Liver (tissue), 8 donors: ENCODE measurements at regions not wholly inside any gene's neighbourhood (a gene's known extent, or its start where the extent isn't known, plus 50 kb on each side); places are given as distances from the start of the nearest gene placed in this dataset.

ENCODE experiments used
- DNase-seq: peaks from one replicate; pipeline ENCODE4 v3.0.0-alpha.2; 2017; ENCODE audit warnings: low spot score
- H3K27ac ChIP-seq, 2 donors: one replicate each; pipeline ENCODE4 v1.7.0; 2013; ENCODE audit warnings: inconsistent platforms in 2 of 2, low read length in 2 of 2, control low read depth in 1 of 2, low read depth in 1 of 2, mild to moderate bottlenecking in 1 of 2
- H3K27me3 ChIP-seq, 4 donors: one replicate each; pipeline versions ENCODE4 v1.6.1 to v1.7.0; 2013; ENCODE audit warnings: low read length in 3 of 4, inconsistent platforms in 1 of 4, mild to moderate bottlenecking in 1 of 4, moderate library complexity in 1 of 4; ENCODE audit not compliant: control insufficient read depth in 4 of 4, insufficient read depth in 4 of 4
- H3K36me3 ChIP-seq, 4 donors: one replicate each; pipeline versions ENCODE4 v1.6.1 to v1.7.0; 2013; ENCODE audit warnings: low read length in 3 of 4, mild to moderate bottlenecking in 3 of 4, low read depth in 1 of 4, moderate library complexity in 1 of 4; ENCODE audit not compliant: control insufficient read depth in 4 of 4, insufficient read depth in 3 of 4
- H3K4me1 ChIP-seq, 4 donors: one replicate each; pipeline versions ENCODE4 v1.6.1 to v1.7.0; 2013; ENCODE audit warnings: low read length in 3 of 4, mild to moderate bottlenecking in 3 of 4, moderate library complexity in 1 of 4; ENCODE audit not compliant: control insufficient read depth in 4 of 4, insufficient read depth in 4 of 4
- H3K4me3 ChIP-seq, 3 donors: one replicate each; pipeline versions ENCODE4 v1.6.1 to v1.7.0; 2013; ENCODE audit warnings: low read length in 3 of 3, control low read depth in 1 of 3, low read depth in 1 of 3, mild to moderate bottlenecking in 1 of 3
- H3K9ac ChIP-seq, 2 donors: one replicate each; pipeline ENCODE4 v1.7.0; 2013; ENCODE audit warnings: low read length in 2 of 2, mild to moderate bottlenecking in 2 of 2, moderate library complexity in 2 of 2, control low read depth in 1 of 2, low read depth in 1 of 2
- H3K9me3 ChIP-seq, 4 donors: one replicate each; pipeline versions ENCODE4 v1.6.1 to v1.7.0; 2013; ENCODE audit warnings: low read length in 3 of 4; ENCODE audit not compliant: control insufficient read depth in 4 of 4
- ATF3 ChIP-seq: IDR thresholded peaks from 2 replicates; pipeline ENCODE4 v1.6.1; 2016; ENCODE audit warnings: antibody characterized with exemption
- FOXA1 ChIP-seq: IDR thresholded peaks from 2 replicates; pipeline ENCODE4 v1.6.1; 2016; ENCODE audit warnings: antibody characterized with exemption
- FOXA2 ChIP-seq: IDR thresholded peaks from 2 replicates; pipeline ENCODE4 v1.6.1; 2016; ENCODE audit warnings: antibody characterized with exemption
- GABPA ChIP-seq, 2 donors: IDR thresholded peaks in 1 of 2; conservative IDR thresholded peaks in 1 of 2; 2 replicates each; pipeline ENCODE4 v1.6.1; 2016; ENCODE audit warnings: antibody characterized with exemption in 2 of 2, mild to moderate bottlenecking in 1 of 2, moderate library complexity in 1 of 2
- HNF4A ChIP-seq, 2 donors: conservative IDR thresholded peaks; 2 replicates each; pipeline ENCODE4 v1.6.1; 2016; ENCODE audit warnings: antibody characterized with exemption in 2 of 2, mild to moderate bottlenecking in 2 of 2
- HNF4G ChIP-seq: IDR thresholded peaks from 2 replicates; pipeline ENCODE4 v1.6.1; 2016; ENCODE audit warnings: antibody characterized with exemption
- JUND ChIP-seq, 2 donors: IDR thresholded peaks; 2 replicates each; pipeline ENCODE4 v1.6.1; 2016; ENCODE audit warnings: antibody characterized with exemption in 2 of 2
- NR2F2 ChIP-seq: IDR thresholded peaks from 2 replicates; pipeline ENCODE4 v1.6.1; 2016; ENCODE audit warnings: antibody characterized with exemption
- RAD21 ChIP-seq, 2 donors: IDR thresholded peaks; 2 replicates each; pipeline ENCODE4 v1.6.1; 2016; ENCODE audit warnings: antibody characterized with exemption in 2 of 2, mild to moderate bottlenecking in 2 of 2
- REST ChIP-seq: IDR thresholded peaks from 2 replicates; pipeline ENCODE4 v1.6.1; 2016; ENCODE audit warnings: antibody characterized with exemption, mild to moderate bottlenecking
- RXRA ChIP-seq, 2 donors: IDR thresholded peaks; 2 replicates each; pipeline ENCODE4 v1.6.1; 2017 to 2018; ENCODE audit warnings: antibody characterized with exemption in 2 of 2, mild to moderate bottlenecking in 1 of 2
- TAF1 ChIP-seq: conservative IDR thresholded peaks from 2 replicates; pipeline ENCODE4 v1.6.1; 2016; ENCODE audit warnings: antibody characterized with exemption, mild to moderate bottlenecking
- YY1 ChIP-seq: IDR thresholded peaks from 2 replicates; pipeline ENCODE4 v1.6.1; 2016; ENCODE audit warnings: antibody characterized with exemption, mild to moderate bottlenecking
- ZBTB33 ChIP-seq: IDR thresholded peaks from 2 replicates; pipeline ENCODE4 v1.6.1; 2016; ENCODE audit warnings: antibody characterized with exemption
- WGBS: extraction: QIAGEN DNeasy Blood & Tissue Kit; methylation state at CpG from one replicate; pipeline ENCODE4 v1.1.7; 2013; 5-methylcytosine and 5-hydroxymethylcytosine counted together
- TF ChIP-seq, protein P1 (sequence below): fragments of 150-350 bp; IDR thresholded peaks from 2 replicates; pipeline ENCODE4 v1.5.1; 2017; ENCODE audit warnings: improper control_type of control experiment, low read depth, low read length; ENCODE audit not compliant: missing input control
- donor health status: healthy.
- donor health status: healthy.
- donor health status: healthy.
- donor health status: healthy.
- donor health status: healthy.

- no peaks in the 10 kb centered on the region for H3K36me3 ChIP-seq
- WGBS = 69% methylated on average over 7 of the region's 7 CpGs
- peaks cover 0 to 3% (median 1%) of the 10 kb centered on the region in 4 donors for H3K4me1 ChIP-seq
- no peak for DNase-seq
- H3K27ac ChIP-seq = no peak overlapping the region
- H3K9ac ChIP-seq = no peak overlapping the region
- no peak overlapping the region for H3K4me3 ChIP-seq
- no peaks in the 10 kb centered on the region for H3K27me3 ChIP-seq
- H3K9me3 ChIP-seq = no peaks in the 10 kb centered on the region
- TF ChIP-seq GABPA (IDR thresholded peaks at IDR 0.05 in 1 of 2, conservative IDR thresholded peaks at IDR 0.05 in 1 of 2) (no peak), RXRA (IDR thresholded peaks at IDR 0.05) (no peak), TAF1 (no peak), ZBTB33 (no peak), NR2F2 (no peak), FOXA2 (no peak), REST (no peak), ATF3 (no peak), HNF4A (conservative IDR thresholded peaks at IDR 0.05) (no peak), HNF4G (no peak), YY1 (no peak), RAD21 (IDR thresholded peaks at IDR 0.05) (no peak), JUND (IDR thresholded peaks at IDR 0.05) (no peak), FOXA1 (no peak)
- TF ChIP-seq, protein P1, sequence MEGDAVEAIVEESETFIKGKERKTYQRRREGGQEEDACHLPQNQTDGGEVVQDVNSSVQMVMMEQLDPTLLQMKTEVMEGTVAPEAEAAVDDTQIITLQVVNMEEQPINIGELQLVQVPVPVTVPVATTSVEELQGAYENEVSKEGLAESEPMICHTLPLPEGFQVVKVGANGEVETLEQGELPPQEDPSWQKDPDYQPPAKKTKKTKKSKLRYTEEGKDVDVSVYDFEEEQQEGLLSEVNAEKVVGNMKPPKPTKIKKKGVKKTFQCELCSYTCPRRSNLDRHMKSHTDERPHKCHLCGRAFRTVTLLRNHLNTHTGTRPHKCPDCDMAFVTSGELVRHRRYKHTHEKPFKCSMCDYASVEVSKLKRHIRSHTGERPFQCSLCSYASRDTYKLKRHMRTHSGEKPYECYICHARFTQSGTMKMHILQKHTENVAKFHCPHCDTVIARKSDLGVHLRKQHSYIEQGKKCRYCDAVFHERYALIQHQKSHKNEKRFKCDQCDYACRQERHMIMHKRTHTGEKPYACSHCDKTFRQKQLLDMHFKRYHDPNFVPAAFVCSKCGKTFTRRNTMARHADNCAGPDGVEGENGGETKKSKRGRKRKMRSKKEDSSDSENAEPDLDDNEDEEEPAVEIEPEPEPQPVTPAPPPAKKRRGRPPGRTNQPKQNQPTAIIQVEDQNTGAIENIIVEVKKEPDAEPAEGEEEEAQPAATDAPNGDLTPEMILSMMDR = no peak
Observed at GRCh38 chr18:7367336-7367735, 136.4 kb downstream of the LRRC30 start.

DNA sequence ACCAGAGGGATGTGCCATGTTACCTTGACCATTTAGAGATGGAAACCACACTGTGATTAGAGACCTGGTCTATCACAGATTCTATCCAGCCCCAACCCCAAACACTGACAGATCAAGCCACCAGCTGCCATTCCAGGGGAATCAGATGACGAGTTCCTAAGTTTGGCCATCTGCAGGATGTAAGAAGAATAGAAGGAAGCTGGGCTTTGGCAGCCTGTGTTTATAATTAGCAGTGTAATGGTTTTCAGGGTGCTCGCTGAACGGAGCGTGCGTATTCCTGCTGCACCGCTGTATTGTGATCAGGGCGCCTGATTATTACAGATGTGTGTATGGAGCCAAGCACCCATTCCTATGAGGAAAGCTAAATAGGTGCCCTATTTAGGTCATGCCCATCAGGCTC, 138.1 kb downstream of the LRRC30 start:
- no peaks in the 10 kb centered on the region for H3K9me3 ChIP-seq
- no peak for TF ChIP-seq HNF4G
- no peak for TF ChIP-seq FOXA2
- no peak for TF ChIP-seq GABPA (IDR thresholded peaks at IDR 0.05 in 1 of 2, conservative IDR thresholded peaks at IDR 0.05 in 1 of 2)
- TF ChIP-seq YY1 = no peak
- no peak overlapping the region for H3K4me3 ChIP-seq
- peak overlapping the region in 1 of 2 donors; percentile 37 for H3K27ac ChIP-seq
- no peak for DNase-seq
- no peaks in the 10 kb centered on the region for H3K27me3 ChIP-seq
- H3K36me3 ChIP-seq = no peaks in the 10 kb centered on the region
- H3K9ac ChIP-seq = no peak overlapping the region
- 82% methylated on average over 7 of the region's 7 CpGs for WGBS
- peaks cover 0 to 3% (median 1%) of the 10 kb centered on the region in 4 donors for H3K4me1 ChIP-seq
